Testis (tissue), 2 donors: ENCODE measurements at regions not wholly inside any gene's neighbourhood (a gene's known extent, or its start where the extent isn't known, plus 50 kb on each side); places are given as distances from the start of the nearest gene placed in this dataset.

Experiments
- POLR2A ChIP-seq: fragments of 450-650 bp; IDR thresholded peaks from one replicate; pipeline ENCODE4 v1.6.1; 2017; ENCODE audit warnings: antibody characterized with exemption, mild to moderate bottlenecking, moderate library complexity
- TF ChIP-seq, protein P1 (sequence below), 3 experiments: fragments of 450-650 bp in 2 of 3; fragments of 200-600 bp in 1 of 3; sonication (generic) in 1 of 3; IDR thresholded peaks; one replicate each; pipeline ENCODE4 v1.5.1; 2016 to 2019; ENCODE audit warnings: antibody characterized with exemption in 3 of 3, mild to moderate bottlenecking in 2 of 3, moderate library complexity in 1 of 3

DNA sequence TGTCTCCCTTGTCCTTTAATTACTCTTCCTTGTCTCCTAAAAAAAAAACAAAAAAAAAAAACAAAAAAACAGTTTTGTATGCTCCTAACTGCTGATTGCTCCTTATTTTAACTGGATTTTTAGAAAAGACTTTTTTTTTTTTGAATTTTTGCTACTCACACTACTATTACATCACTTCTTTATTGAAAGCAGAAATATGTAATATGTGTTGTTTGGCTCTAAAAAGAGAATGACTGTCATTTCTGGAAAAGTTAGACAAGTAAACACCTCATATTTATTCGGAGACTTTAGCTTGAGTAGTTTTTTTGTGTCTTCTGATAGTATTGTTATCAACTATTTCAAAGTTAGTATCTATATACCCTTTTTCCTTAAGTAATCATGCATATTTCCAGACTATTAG lies 855.0 kb downstream of the USP25 start:
- TF ChIP-seq, protein P1, sequence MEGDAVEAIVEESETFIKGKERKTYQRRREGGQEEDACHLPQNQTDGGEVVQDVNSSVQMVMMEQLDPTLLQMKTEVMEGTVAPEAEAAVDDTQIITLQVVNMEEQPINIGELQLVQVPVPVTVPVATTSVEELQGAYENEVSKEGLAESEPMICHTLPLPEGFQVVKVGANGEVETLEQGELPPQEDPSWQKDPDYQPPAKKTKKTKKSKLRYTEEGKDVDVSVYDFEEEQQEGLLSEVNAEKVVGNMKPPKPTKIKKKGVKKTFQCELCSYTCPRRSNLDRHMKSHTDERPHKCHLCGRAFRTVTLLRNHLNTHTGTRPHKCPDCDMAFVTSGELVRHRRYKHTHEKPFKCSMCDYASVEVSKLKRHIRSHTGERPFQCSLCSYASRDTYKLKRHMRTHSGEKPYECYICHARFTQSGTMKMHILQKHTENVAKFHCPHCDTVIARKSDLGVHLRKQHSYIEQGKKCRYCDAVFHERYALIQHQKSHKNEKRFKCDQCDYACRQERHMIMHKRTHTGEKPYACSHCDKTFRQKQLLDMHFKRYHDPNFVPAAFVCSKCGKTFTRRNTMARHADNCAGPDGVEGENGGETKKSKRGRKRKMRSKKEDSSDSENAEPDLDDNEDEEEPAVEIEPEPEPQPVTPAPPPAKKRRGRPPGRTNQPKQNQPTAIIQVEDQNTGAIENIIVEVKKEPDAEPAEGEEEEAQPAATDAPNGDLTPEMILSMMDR (IDR thresholded peaks at IDR 0.05): no peak
- TF ChIP-seq POLR2A: no peak
